ENCODE measurements at regions not wholly inside any gene's neighbourhood (a gene's known extent, or its start where the extent isn't known, plus 50 kb on each side); places are given as distances from the start of the nearest gene placed in this dataset.

DNA sequence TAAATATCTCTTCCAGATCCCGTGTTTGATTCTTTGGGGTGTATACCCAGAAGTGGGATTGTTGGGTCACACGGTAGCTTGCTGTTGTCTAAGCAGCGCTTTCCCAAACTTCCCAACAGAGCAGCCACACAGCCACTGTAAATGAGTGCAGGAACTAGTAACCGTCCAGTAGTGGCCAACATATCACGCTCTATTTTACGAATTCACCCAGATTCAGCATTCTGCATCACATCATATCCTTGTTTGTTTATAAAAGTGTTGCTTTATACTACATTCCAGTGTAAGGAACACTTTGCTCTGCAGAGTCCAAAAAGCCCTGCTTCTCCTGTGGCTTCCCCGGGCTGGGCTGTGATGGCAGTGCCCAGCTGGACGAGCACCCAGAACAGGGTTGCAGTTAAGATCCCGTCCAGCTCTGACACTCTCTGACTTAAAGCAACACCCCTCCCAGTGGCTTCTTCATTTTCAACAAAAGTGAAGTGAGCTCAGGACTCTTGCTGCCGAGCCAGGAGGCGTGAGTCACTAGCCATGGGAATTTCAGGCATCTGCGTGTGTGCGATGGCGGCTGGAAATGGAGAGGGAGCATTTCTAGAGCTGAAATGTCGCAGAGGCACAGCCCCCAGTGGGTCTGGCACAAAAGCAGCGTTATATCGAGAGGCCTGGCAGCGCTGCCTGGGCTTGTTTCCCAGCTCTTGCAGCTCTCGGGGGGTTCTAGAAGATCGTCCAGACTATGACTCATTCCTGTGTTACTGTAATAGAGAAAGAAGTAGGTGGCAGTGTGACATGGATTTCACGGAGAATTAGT, 216.3 kb upstream of the ECI2 start:
- peak; percentile 69 for DNase-seq (ENCODE audit: low read depth, low spot score)
- dilution Hi-C loops (cut with MboI; ENCODE audit: extremely low pct_ligation_motif_present, low sequenced_read_pairs), result no loop called here
- H3K36me3 ChIP-seq (ENCODE audit: control insufficient read depth in 2 of 2, extremely low read depth in 1 of 2, insufficient read depth in 2 of 2, low read length in 2 of 2), result no peaks in the 10 kb centered on the region
- peaks cover 24% of the 10 kb centered on the region for H3K4me1 ChIP-seq (ENCODE audit: control insufficient read depth, extremely low read depth, insufficient read depth, low read length)
- intact Hi-C loops (cut with micrococcal nuclease), result loop anchor here (2.0 to 5.0 kb wide), 3 partner anchors 31 to 255 kb away; no protein-coding TSS in a partner anchor
- ChIA-PET POLR2A (interaction anchor here (1.0 kb wide), 1 partner anchor 51 kb away, joined by 3 read pairs; no protein-coding TSS in a partner anchor), CTCF (interaction anchor here (0.8 to 2.1 kb wide), 14 partner anchors 10 to 679 kb away, joined by 3 to 8 read pairs (median 4); no protein-coding TSS in a partner anchor)
- TSS peak; percentile 49 for BruUV-seq (replicated peaks)
- no peak overlapping the region for H3K9ac ChIP-seq (replicated peaks; ENCODE audit: extremely low read depth, insufficient read depth, low read length)
- H3K27ac ChIP-seq (ENCODE audit: insufficient read depth, low read depth, low read length), result peak overlapping the region; percentile 35
- H3K9me3 ChIP-seq (replicated peaks; ENCODE audit: control insufficient read depth, insufficient read depth, low read length), result no peaks in the 10 kb centered on the region
- peak; percentile 71 for FAIRE-seq
- no peak overlapping the region for H3K4me2 ChIP-seq (ENCODE audit: insufficient read depth, low read length)
- no peaks in the 10 kb centered on the region for H3K79me2 ChIP-seq (ENCODE audit: control insufficient read depth, insufficient read depth, low read length)
- H3K9me1 ChIP-seq (replicated peaks; ENCODE audit: control insufficient read depth, extremely low read depth, insufficient read depth, low read length), result no peaks in the 10 kb centered on the region
- TF ChIP-seq MAX (IDR thresholded peaks at IDR 0.05; ENCODE audit: insufficient read depth, insufficient read length), result no peak
- no peak for TF ChIP-seq MYC (IDR thresholded peaks at IDR 0.05; ENCODE audit: low read depth, low read length)
- TF ChIP-seq, protein P1, sequence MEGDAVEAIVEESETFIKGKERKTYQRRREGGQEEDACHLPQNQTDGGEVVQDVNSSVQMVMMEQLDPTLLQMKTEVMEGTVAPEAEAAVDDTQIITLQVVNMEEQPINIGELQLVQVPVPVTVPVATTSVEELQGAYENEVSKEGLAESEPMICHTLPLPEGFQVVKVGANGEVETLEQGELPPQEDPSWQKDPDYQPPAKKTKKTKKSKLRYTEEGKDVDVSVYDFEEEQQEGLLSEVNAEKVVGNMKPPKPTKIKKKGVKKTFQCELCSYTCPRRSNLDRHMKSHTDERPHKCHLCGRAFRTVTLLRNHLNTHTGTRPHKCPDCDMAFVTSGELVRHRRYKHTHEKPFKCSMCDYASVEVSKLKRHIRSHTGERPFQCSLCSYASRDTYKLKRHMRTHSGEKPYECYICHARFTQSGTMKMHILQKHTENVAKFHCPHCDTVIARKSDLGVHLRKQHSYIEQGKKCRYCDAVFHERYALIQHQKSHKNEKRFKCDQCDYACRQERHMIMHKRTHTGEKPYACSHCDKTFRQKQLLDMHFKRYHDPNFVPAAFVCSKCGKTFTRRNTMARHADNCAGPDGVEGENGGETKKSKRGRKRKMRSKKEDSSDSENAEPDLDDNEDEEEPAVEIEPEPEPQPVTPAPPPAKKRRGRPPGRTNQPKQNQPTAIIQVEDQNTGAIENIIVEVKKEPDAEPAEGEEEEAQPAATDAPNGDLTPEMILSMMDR (IDR thresholded peaks at IDR 0.05; ENCODE audit: extremely low read depth in 1 of 2, insufficient read depth in 1 of 2, low read depth in 1 of 2, low read length in 2 of 2), result no peak
- TF ChIP-seq EZH2 (IDR thresholded peaks at IDR 0.05; ENCODE audit: borderline replicate concordance, low read depth, low read length, severe bottlenecking), result no peak
- TF ChIP-seq POLR2AphosphoS5 (IDR thresholded peaks at IDR 0.05; ENCODE audit: insufficient read depth, low read depth, low read length), result no peak
- peak; percentile 2 for TF ChIP-seq JUN (IDR thresholded peaks at IDR 0.05; ENCODE audit: borderline replicate concordance, insufficient read depth, insufficient read length, low read depth)
- peak; percentile 35 for TF ChIP-seq FOS (IDR thresholded peaks at IDR 0.05; ENCODE audit: borderline replicate concordance, insufficient read depth, low read length)
- no peak for TF ChIP-seq GATA2 (IDR thresholded peaks at IDR 0.05; ENCODE audit: insufficient read depth, insufficient read length, low read depth, low read length)
- TF ChIP-seq POLR2A (IDR thresholded peaks at IDR 0.05; ENCODE audit: low read depth, low read length), result no peak
- no peak overlapping the region for H2AFZ ChIP-seq (ENCODE audit: low read depth, low read length)
- no peaks in the 10 kb centered on the region for H4K20me1 ChIP-seq (replicated peaks; ENCODE audit: control insufficient read depth, extremely low read depth, insufficient read depth, low read length)
- H3K4me3 ChIP-seq (replicated peaks in 1 of 3; ENCODE audit: insufficient read depth in 1 of 3, low read depth in 1 of 3, low read length in 3 of 3), result no peak overlapping the region
- H3K27me3 ChIP-seq (ENCODE audit: control insufficient read depth in 2 of 2, insufficient read depth in 2 of 2, low read length in 2 of 2), result no peaks in the 10 kb centered on the region
